H9 (cell line): ENCODE measurements at regions not wholly inside any gene's neighbourhood (a gene's known extent, or its start where the extent isn't known, plus 50 kb on each side); places are given as distances from the start of the nearest gene placed in this dataset.
A peak's percentile ranks its signal among the peaks of the same experiment; 100 is the strongest.

Experiments used
- DNase-seq: peaks from one replicate; pipeline ENCODE4 v3.0.0-alpha.2; 2017
- H2AFZ ChIP-seq: one replicate; pipeline ENCODE4 v1.6.1; 2013; ENCODE audit warnings: mild to moderate bottlenecking, low read length, control low read depth, moderate library complexity
- H2AK5ac ChIP-seq: 2 replicates; pipeline ENCODE4 v1.6.1; 2013; ENCODE audit warnings: low read length, control low read depth, mixed read lengths; ENCODE audit not compliant: insufficient read length
- H2BK120ac ChIP-seq: one replicate; pipeline ENCODE4 v1.6.1; 2013; ENCODE audit warnings: low read depth, mild to moderate bottlenecking, low read length, control low read depth, inconsistent platforms; ENCODE audit not compliant: poor library complexity, severe bottlenecking
- H2BK12ac ChIP-seq: 2 replicates; pipeline ENCODE4 v1.6.1; 2013; ENCODE audit warnings: low read length, control low read depth, mixed read lengths, low read depth; ENCODE audit not compliant: insufficient read length
- H2BK15ac ChIP-seq: 2 replicates; pipeline ENCODE4 v1.6.1; 2013; ENCODE audit warnings: low read depth, low read length, control low read depth
- H2BK20ac ChIP-seq: one replicate; pipeline ENCODE4 v1.6.1; 2013; ENCODE audit warnings: low read depth, mild to moderate bottlenecking, low read length, control low read depth, inconsistent platforms; ENCODE audit not compliant: poor library complexity, severe bottlenecking
- H2BK5ac ChIP-seq: 2 replicates; pipeline ENCODE4 v1.6.1; 2013; ENCODE audit warnings: low read length, control low read depth, mixed read lengths; ENCODE audit not compliant: insufficient read length
- H3K14ac ChIP-seq: 2 replicates; pipeline ENCODE4 v1.6.1; 2013; ENCODE audit warnings: low read length, control low read depth; ENCODE audit not compliant: insufficient read depth
- H3K18ac ChIP-seq: 2 replicates; pipeline ENCODE4 v1.6.1; 2013; ENCODE audit warnings: low read depth, mild to moderate bottlenecking, mixed read lengths, low read length, control low read depth; ENCODE audit not compliant: insufficient read length
- H3K23ac ChIP-seq: 2 replicates; pipeline ENCODE4 v1.6.1; 2013; ENCODE audit warnings: low read length, control low read depth, mixed read lengths, low read depth; ENCODE audit not compliant: insufficient read length
- H3K23me2 ChIP-seq: 2 replicates; pipeline ENCODE4 v1.6.1; 2013; ENCODE audit warnings: low read depth, mild to moderate bottlenecking, mixed read lengths, low read length, control low read depth; ENCODE audit not compliant: insufficient read length, poor library complexity, severe bottlenecking
- H3K27ac ChIP-seq: 2 replicates; pipeline ENCODE4 v1.5.1; 2013; ENCODE audit warnings: low read length, control low read depth, mixed read lengths, low read depth; ENCODE audit not compliant: insufficient read length
- H3K27me3 ChIP-seq: 2 replicates; pipeline ENCODE4 v1.6.1; 2013; ENCODE audit warnings: low read length, control low read depth, inconsistent platforms; ENCODE audit not compliant: insufficient read depth
- H3K4ac ChIP-seq: 2 replicates; pipeline ENCODE4 v1.6.1; 2013; ENCODE audit warnings: low read depth, mild to moderate bottlenecking, control low read depth, inconsistent platforms, low read length, moderate library complexity
- H3K4me1 ChIP-seq: 2 replicates; pipeline ENCODE4 v1.6.1; 2013; ENCODE audit warnings: low read length, control low read depth, inconsistent platforms; ENCODE audit not compliant: insufficient read depth
- H3K4me2 ChIP-seq: 2 replicates; pipeline ENCODE4 v1.6.1; 2013; ENCODE audit warnings: low read length, control low read depth, mixed read lengths; ENCODE audit not compliant: insufficient read length, insufficient read depth
- H3K56ac ChIP-seq: 2 replicates; pipeline ENCODE4 v1.6.1; 2013; ENCODE audit warnings: low read depth, mild to moderate bottlenecking, mixed read lengths, low read length, control low read depth; ENCODE audit not compliant: insufficient read length
- H3K79me1 ChIP-seq: 2 replicates; pipeline ENCODE4 v1.6.1; 2013; ENCODE audit warnings: low read depth, mild to moderate bottlenecking, moderate library complexity, low read length, control low read depth, inconsistent platforms; ENCODE audit not compliant: insufficient read depth, poor library complexity, severe bottlenecking
- H3K79me2 ChIP-seq: 2 replicates; pipeline ENCODE4 v1.6.1; 2013; ENCODE audit warnings: low read length, control low read depth, inconsistent platforms; ENCODE audit not compliant: insufficient read depth
- H3K9ac ChIP-seq: 2 replicates; pipeline ENCODE4 v1.6.1; 2013; ENCODE audit warnings: low read length, control low read depth, mixed read lengths; ENCODE audit not compliant: insufficient read length; ENCODE audit errors: extremely low read depth
- H3K9me3 ChIP-seq: one replicate; pipeline ENCODE4 v1.6.1; 2013; ENCODE audit warnings: low read depth, low read length, inconsistent platforms; ENCODE audit not compliant: control insufficient read depth
- H3T11ph ChIP-seq: one replicate; pipeline ENCODE4 v1.6.1; 2013; ENCODE audit warnings: mild to moderate bottlenecking, low read length, control low read depth, inconsistent platforms
- H4K20me1 ChIP-seq: one replicate; pipeline ENCODE4 v1.6.1; 2013; ENCODE audit not compliant: control insufficient read depth, insufficient read length, insufficient read depth
- H4K5ac ChIP-seq: 2 replicates; pipeline ENCODE4 v1.6.1; 2013; ENCODE audit warnings: low read depth, mild to moderate bottlenecking, mixed read lengths, low read length, control low read depth; ENCODE audit not compliant: insufficient read length
- H4K8ac ChIP-seq: replicated peaks from 2 replicates; pipeline ENCODE4 v1.6.1; 2013; ENCODE audit warnings: low read length, control low read depth, mixed read lengths, low read depth; ENCODE audit not compliant: insufficient read length
- H4K91ac ChIP-seq: 2 replicates; pipeline ENCODE4 v1.6.1; 2013; ENCODE audit warnings: low read depth, mild to moderate bottlenecking, moderate library complexity, mixed read lengths, low read length, control low read depth; ENCODE audit not compliant: insufficient read length
- H3K27ac Mint-ChIP-seq, 3 experiments: 2 replicates in 2 of 3; 3 replicates in 1 of 3; pipeline ENCODE4 v1.8.0; 2020 to 2021; ENCODE audit warnings: mixed read lengths in 3 of 3, mild to moderate bottlenecking in 1 of 3, moderate library complexity in 1 of 3
- H3K27me3 Mint-ChIP-seq: 2 replicates; pipeline ENCODE4 v1.8.0; 2021; ENCODE audit warnings: low read depth, mild to moderate bottlenecking, moderate library complexity, mixed read lengths
- H3K36me3 Mint-ChIP-seq, 3 experiments: 2 replicates in 2 of 3; 3 replicates in 1 of 3; pipeline ENCODE4 v1.8.0; 2020 to 2021; ENCODE audit warnings: low read depth in 3 of 3, mixed read lengths in 3 of 3; ENCODE audit not compliant: insufficient read depth in 1 of 3
- H3K4me1 Mint-ChIP-seq, 2 experiments: 2 replicates each; pipeline ENCODE4 v1.8.0; 2020; ENCODE audit warnings: mixed read lengths in 2 of 2
- H3K4me3 Mint-ChIP-seq, 2 experiments: 2 replicates in 1 of 2; 3 replicates in 1 of 2; pipeline ENCODE4 v1.8.0; 2020 to 2021; ENCODE audit warnings: mild to moderate bottlenecking in 2 of 2, mixed read lengths in 2 of 2, moderate library complexity in 1 of 2
- H3K9me3 Mint-ChIP-seq, 2 experiments: 2 replicates in 1 of 2; 3 replicates in 1 of 2; pipeline ENCODE4 v1.8.0; 2020; ENCODE audit warnings: mild to moderate bottlenecking in 2 of 2, mixed read lengths in 2 of 2, moderate library complexity in 1 of 2
- WGBS: extraction: QIAGEN DNeasy Blood & Tissue Kit; methylation state at CpG from one replicate; pipeline ENCODE4 v1.1.7; 2013; ENCODE audit warnings: missing lambda C conversion rate, low lambda C conversion rate, mixed read lengths; ENCODE audit not compliant: insufficient read length; ENCODE audit errors: extremely low coverage; 5-methylcytosine and 5-hydroxymethylcytosine counted together
- TF ChIP-seq, protein P1 (sequence below): fragments of 200-600 bp; sonication (generic); conservative IDR thresholded peaks from 3 replicates; pipeline ENCODE4 v1.8.0; 2021; ENCODE audit warnings: antibody characterized with exemption, mild to moderate bottlenecking

DNA sequence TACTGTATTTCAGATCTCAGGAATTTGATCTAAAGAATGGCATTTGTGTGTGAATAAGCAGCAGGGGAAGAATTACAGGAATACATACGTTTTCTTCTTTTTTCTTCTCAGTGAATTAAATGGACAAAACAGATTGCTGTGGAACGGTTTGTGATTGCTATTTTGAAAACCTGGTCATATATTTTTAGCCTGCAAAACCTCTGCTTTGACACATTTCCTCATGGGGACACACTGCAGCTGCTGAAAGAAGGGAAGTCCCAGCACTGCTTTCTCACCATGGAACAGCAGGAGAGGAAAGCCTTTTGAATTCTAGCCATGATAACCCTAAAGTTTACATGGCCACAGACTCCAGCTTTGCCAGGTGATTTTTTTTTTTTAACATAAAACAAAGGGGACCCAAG is 315.0 kb downstream of the OXSM start:
- Histone ChIP-seq H2AK5ac (no peak overlapping the region), H2AFZ (no peak overlapping the region), H2BK120ac (no peak overlapping the region), H3K4me2 (no peak overlapping the region), H3K18ac (no peak overlapping the region), H4K8ac (no peak overlapping the region), H2BK20ac (no peak overlapping the region), H3K23me2 (no peaks in the 10 kb centered on the region), H3K9me3 (no peaks in the 10 kb centered on the region), H3K23ac (no peak overlapping the region), H2BK12ac (no peak overlapping the region), H3K56ac (no peak overlapping the region), H2BK5ac (no peak overlapping the region), H3K79me2 (no peaks in the 10 kb centered on the region), H3K27me3 (no peaks in the 10 kb centered on the region), H3K4ac (no peak overlapping the region), H3K79me1 (no peaks in the 10 kb centered on the region), H4K5ac (no peak overlapping the region), H2BK15ac (no peak overlapping the region), H4K91ac (no peak overlapping the region), H3K14ac (no peak overlapping the region), H3K4me1 (no peaks in the 10 kb centered on the region; the same call in 1 of the 2 replicates), H3T11ph (no peak overlapping the region), H3K9ac (no peak overlapping the region), H4K20me1 (no peaks in the 10 kb centered on the region), H3K27ac (no peak overlapping the region)
- DNase-seq = no peak
- no CpG with 5 or more reads among the region's 2 CpGs for WGBS
- TF ChIP-seq, protein P1, sequence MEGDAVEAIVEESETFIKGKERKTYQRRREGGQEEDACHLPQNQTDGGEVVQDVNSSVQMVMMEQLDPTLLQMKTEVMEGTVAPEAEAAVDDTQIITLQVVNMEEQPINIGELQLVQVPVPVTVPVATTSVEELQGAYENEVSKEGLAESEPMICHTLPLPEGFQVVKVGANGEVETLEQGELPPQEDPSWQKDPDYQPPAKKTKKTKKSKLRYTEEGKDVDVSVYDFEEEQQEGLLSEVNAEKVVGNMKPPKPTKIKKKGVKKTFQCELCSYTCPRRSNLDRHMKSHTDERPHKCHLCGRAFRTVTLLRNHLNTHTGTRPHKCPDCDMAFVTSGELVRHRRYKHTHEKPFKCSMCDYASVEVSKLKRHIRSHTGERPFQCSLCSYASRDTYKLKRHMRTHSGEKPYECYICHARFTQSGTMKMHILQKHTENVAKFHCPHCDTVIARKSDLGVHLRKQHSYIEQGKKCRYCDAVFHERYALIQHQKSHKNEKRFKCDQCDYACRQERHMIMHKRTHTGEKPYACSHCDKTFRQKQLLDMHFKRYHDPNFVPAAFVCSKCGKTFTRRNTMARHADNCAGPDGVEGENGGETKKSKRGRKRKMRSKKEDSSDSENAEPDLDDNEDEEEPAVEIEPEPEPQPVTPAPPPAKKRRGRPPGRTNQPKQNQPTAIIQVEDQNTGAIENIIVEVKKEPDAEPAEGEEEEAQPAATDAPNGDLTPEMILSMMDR = no peak
- no peaks in the 10 kb centered on the region for H3K27me3 Mint-ChIP-seq
- no peaks in the 10 kb centered on the region; a peak in 1 of 7 replicates for H3K36me3 Mint-ChIP-seq
- peak overlapping the region in 1 of 3 experiments; percentile 88; a peak in 1 of 7 replicates for H3K27ac Mint-ChIP-seq
- no peaks in the 10 kb centered on the region for H3K9me3 Mint-ChIP-seq
- H3K4me1 Mint-ChIP-seq = peaks cover 13 to 15% of the 10 kb centered on the region in 2 experiments
- no peak overlapping the region for H3K4me3 Mint-ChIP-seq
